CD4-positive, alpha-beta T cell treated with Interleukin-15 for 4 hours (primary cell): ENCODE measurements at regions not wholly inside any gene's neighbourhood (a gene's known extent, or its start where the extent isn't known, plus 50 kb on each side); places are given as distances from the start of the nearest gene placed in this dataset.
"Not testable (repeated sequence)": the region's sequence is repeated elsewhere in the genome, so short reads cannot be mapped to it uniquely, and the experiment has no call there.

Experiments
- DNase-seq: peaks from one replicate; pipeline ENCODE4 v3.0.0-alpha.2; 2020; ENCODE audit warnings: low spot score

DNA sequence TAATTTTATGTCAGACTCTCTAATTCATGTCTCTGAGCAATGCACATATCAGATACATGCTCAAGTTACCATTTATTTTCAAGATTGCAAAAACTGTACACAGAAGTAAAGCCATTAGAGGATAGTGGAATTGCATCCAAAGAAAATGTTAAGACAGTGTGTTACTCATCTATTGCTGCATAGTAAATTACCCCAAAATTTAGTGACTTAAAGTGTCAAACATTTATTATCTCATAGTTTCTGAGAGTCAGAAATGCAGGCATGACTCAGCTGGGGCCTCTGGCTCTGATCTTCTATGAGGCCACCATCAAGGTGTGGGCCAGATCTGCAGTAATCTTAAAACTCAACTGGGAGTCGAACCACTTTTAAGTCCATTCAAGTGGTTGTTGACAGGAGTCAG lies 275.2 kb downstream of the QDPR start:
- no peak for DNase-seq

DNA sequence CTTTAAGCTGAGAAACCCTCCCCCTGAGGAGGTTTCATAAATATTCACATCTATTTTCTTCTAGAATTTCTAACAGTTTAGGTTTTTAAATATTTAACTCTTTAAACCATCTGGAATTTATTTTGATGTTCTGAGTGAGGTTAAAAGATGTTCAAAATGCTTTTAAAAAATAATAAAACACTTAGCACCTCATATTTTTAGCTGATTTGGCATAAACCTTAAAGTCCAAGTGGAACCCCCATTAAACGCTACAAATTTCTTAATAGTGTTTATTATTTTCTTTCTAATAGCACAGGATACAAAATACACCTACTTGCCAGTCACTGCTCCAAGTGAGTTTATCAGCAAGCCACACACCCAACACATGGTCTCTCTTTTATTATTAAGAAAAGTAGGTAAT lies 277.2 kb downstream of the QDPR start:
- DNase-seq, result no peak

DNA sequence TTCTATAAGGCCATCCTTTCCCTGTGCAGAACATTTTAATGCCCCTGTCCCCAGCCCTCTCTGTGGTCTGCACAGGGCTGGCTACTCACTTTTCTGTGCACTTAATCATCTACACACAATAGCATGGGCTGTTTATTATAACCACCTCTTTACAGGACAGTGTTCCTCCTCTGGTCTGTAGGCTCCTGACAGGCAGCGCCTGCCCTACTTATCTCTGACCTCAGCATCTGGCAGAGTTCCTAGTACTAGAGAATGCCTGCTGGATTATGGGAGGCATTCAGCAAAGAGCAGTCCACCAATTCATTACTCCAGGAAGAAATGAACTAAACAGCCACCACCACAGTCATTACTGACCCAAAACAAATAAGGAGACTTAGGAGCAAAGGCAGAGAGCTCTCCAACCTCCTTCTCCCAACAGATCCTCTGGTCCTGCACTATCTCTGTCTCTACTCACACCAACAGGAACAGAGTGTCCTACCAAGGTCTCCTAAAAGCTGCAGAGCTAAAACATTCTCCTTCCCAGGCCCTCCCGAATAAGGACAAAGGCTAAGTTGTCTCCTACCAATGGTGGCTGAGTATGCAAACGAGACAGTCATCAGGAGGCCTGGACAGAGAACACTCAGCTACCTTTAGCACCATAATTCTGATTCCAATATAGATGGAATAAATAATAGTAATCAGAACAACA lies 279.2 kb downstream of the QDPR start:
- DNase-seq, result no peak

DNA sequence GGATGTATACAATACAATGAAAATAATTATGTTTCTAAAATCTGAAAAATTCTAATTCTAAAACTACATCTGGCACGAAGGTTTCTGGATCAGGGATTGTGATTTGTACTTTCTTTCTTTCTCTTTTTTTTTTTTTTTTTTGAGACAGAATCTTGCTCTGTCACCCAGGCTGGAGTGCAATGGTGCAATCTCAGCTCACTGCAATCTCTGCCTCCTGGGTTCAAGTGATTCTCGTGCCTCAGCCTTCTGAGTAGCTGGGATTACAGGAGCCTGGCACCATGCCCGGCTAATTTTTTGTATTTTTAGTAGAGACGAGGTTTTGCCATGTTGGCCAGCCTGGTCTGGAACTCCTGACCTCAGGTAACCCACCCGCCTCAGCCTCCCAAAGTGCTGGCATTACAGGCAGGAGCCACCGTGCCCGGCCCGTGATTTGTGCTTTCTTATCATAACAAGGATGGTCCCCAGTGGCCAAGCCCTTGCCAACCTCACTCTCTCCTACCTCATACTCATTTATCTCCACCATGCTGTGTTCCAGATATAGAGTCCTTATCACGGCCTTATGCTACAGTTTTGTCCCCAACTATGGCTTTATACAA lies 279.9 kb downstream of the QDPR start:
- not testable (repeated sequence) for DNase-seq

DNA sequence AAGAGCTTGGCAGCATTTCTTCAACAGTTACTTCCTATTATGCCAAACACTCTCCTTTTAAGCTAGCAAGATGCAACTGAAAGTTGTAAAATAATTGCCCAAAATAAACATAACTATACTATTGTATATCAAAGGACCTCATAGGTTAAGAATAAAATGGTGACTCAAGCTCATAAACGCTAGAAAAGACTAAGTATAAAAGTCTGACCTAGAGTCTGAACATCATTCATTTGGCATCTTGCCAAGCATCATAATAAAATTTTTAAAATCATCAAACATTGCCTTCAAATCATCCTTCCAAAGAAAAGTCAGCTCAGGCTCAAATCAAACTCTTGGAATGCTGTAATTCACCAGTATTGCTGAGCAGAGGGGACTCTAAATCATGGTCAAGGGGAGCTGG lies 281.2 kb downstream of the QDPR start:
- no peak for DNase-seq

DNA sequence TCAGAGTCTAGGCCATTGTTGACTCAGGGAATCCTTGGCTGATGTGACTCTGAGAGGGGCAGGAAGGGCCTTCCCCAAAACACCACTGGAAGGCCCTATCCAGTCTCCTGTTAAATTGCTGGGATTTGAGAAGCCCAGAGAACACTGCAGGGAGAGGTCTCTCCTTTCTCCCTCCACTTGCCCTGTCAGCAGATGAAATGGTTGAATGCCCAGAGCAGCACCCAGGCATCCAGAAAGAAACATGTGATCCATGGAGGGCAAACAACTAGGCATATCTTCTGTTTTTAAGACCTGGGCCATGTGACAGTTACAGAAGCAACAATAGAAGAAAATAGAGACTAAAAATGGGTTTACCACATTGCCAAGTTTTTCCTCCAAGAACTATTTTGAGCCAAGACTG lies 291.1 kb downstream of the QDPR start:
- no peak for DNase-seq

DNA sequence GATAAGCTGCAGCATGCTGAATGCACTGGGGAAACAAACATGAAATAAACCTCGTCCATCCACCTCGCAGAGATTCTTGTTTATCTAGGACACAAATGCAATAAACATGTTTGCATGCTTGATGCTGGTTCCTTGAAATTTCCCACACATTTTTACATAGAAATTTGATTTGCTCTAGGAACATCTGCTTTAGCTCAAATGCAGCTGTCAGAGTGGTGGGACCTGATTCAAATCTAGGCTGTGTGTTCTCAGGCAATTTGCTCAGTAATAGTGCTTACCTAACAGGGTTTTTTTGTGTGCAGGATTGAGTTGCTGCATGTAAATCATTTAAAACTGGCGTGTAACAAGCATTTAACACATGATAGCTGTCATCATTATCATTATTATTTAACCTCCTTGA lies 293.1 kb downstream of the QDPR start:
- DNase-seq, result no peak

DNA sequence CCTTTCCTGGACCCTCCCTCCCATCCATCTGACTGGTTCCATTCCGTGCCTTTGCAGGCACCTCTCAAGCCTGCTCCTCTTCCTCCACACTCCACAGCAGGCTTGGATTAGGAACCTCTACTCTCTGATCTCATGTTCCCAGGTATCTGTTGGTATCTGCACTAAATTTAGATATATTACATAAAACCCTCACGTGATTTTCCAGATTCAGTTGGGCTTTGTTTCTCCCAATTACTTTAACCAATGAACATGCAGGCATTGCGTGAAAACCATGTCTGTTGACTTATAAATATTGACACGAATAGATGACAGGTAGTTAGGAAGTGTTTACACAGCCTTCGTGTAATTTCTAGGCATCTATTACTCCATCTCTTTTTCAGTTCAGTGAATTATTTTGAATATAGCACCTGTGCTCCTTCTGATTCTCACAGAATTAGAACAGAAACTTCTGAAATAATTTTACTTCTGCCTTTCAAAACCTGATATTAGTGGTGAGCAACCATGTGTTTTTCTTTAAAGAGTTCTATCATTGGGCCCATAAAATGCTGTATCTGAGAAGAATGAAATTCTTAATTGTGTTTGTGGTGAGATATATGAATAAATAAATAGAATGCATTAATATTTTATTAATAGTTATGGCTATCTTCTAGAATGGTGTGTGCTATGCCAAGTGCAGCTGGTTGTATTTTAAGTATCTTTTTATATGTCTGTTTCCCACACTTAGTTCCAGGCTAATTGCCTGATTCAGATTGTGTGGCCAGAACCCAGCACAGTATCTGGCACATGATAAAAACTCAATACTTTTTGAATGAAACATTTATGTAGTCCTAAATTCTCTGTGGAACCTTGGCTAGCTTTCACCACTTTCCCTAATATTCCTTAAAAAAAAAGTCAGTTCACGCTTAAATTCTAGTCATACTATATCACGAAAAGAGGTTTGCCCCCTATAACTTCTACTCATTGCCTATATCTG lies 304.8 kb downstream of the QDPR start:
- no peak for DNase-seq

DNA sequence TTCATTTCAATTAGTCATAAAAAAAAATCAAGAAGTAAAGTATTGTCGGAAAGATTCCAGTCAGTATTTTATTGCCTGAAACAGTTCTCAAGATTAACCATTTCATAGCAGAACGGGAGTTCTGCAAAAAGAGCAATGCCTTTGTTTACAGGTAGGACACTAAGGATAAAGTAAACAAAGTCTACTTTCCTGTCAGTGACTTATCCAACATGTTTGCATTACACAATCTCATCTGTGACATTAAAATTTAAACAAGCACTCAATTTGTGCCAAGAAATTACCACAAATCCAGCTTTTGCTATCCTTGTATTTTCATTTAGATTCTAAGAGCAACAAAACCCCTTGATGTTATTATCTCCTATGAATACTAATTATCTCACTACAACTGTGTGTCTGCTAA lies 306.5 kb upstream of the LDB2 start:
- DNase-seq, result no peak

DNA sequence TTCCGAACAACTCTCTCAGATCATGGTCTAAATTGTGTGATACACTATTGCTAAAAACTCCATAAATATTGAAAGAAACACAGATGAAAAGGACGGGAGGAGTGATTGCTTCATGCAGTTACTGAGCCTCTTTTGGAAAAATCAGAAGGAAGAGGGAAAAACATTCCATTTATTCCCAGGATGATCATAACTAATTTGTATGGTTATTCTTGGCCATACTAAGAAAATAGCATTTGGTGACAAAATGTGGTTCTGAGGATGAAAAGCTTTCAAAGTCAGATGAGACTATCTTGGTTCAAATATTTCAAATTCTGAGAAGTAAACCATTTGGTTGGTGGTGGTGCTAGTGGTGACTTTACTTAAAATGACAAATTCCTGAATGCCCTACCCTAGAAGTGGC lies 305.4 kb upstream of the LDB2 start:
- no peak for DNase-seq

DNA sequence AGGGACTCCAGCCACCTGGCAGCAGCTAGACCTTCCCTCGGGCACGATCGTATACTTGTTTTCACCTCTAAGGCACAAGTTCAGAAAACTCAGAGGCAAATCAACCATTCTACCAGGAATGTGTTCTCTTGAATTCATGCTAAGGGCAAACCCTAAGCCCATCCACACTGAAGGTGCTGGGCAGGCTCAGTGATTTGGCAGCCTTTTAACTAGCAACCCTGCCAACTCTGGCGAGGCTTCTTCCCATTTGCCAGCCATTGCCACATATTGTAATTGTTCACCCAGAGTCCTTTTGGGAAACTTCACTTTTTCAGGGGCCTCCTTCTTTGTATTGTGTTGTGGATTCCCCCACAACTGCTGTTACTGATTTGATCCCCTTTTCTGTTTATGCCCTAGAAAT lies 298.6 kb upstream of the LDB2 start:
- no peak for DNase-seq

DNA sequence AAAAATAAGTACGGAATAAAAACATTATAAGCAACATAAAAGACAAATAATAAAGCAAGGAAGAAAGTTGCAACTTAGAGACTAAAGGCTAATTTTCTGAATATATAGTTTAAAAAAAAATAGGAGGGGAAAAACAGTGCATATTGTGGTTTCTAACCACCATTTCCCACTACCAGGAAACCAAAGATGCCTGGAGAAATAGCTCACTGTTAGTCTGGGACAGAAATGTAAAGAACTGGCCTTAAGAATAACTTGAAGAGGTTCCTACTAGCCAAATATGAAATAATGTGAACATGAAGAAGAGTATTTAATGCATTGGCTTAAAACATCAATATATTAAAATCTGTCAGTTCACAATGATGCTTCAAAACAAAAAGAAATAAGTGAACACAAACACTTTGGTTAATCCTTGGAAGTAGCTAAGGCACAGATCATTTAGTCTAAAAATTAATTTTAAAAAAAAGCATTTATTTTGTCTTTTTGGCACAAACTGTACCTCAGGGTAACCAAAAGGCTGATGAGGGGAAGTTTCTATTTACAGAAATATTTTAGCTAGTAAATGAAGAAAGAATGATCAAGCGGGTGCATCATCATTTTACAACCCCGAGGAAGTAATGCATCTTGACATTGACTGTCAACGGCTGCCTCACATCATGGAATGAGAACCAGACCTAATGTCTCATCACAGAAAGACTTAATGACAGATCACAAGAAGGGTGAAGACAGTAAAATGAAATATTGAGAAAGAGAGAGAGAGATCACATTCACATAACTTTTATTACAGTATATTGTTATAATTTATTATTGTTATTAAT lies 297.2 kb upstream of the LDB2 start:
- no peak for DNase-seq

DNA sequence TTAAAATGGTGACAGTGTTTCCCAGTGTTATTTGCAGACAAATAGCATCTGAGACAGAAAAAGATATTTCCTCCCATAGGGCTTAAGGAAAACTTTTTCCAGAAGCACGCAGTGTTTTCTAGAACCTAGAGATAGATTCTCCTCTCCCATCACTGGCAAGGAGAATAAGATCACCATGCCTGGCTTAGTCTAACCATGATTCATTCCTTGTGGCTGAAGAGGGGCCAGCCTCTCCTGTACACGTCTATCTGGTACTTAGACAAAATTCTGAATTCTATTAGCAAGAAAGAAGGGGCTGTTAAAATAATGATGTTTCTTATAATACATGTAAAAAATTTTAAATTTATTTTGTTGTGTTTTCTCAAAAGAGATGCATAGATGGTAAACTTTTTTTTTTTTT lies 296.1 kb upstream of the LDB2 start:
- no peak for DNase-seq

DNA sequence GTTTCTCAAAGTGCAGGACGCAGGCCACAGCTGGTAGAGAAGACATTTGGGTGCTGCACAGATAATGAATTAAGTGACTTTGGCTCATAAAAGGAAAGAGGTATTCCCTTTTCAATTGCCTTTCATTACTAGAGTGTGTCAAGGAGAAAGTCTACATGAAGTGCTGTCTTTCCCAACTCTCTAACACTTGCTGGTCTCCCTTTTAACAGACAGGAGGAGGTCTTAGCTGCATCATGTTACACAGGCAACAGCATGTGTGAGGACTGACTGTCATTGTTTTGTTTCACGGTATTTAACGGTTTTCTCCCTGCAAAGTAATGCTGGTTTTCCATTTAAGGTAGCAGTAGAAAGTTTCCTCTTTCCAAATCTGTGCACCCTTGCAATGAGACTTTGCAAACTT lies 291.3 kb upstream of the LDB2 start:
- DNase-seq, result no peak

DNA sequence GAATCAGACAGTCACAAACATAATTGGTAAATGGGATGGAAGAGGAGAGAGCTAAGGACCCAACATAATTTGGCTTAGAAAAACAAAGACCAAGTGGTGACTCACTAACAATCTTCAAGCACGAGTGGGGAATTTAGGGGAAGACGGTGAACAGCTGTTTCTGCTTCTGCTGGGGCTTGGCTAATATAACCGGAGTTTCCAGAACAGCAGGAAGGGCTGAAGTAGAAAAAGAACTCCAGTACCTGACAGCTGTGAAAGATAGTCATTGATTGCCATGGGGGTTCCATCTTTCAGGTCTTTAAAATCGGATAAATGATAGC lies 290.9 kb upstream of the LDB2 start:
- no peak for DNase-seq

DNA sequence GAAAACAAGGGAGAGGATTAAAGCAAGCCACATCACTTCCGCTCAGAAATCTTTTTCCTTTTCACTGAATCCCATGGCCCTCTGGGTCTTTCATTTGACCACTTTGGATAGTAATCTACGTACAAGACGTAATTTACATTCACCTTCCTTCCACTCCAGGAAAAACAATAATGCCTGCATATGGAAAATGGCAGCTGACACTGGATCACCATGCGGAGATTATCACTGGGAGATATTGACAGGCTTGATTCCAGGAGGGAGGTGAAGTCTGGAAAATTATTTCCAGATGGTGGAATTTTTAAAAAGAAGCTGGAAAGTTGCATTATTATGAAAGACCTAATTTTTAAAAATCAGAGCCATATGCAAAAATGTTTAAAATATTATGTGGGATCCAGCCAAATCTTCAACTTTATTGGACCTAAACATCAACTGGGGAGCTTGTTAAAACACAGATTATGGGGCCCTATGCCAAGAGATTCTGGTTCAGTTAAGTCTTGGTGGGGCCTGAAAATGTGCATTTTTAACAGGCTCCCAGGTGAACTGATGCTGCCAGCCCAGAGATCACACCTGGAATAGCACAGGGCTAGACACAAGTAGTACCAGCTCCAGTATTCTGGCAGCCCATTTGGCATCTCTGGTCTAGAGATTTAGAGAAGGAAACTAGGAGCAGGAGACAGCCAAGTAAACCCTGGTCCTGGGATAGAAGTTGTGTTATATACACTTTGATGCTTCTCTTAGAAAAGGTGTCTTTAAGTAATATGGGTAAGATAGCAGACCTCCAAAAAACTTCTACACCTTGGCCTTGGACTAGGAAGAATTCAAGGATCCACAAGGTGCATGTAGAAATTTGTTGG lies 290.3 kb upstream of the LDB2 start:
- no peak for DNase-seq

DNA sequence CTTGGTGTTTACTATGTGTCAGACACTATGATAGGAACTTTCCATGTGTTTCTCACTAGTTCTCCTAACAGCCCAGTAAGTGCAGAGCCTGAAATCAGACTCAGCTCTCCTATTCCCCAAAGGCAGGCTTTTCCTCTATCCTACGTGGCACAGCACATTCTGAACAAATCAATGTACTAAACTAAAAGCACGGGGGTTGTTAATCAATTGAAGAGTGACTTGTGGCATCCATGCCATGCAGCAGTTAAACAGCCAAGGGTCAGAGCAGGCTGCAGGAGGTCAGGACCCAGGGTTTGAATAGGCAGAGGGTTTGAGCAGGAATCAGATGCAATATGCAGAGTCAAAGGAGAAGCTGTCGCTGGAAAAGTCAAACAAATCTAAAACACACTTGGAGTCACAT lies 289.7 kb upstream of the LDB2 start:
- DNase-seq, result no peak

DNA sequence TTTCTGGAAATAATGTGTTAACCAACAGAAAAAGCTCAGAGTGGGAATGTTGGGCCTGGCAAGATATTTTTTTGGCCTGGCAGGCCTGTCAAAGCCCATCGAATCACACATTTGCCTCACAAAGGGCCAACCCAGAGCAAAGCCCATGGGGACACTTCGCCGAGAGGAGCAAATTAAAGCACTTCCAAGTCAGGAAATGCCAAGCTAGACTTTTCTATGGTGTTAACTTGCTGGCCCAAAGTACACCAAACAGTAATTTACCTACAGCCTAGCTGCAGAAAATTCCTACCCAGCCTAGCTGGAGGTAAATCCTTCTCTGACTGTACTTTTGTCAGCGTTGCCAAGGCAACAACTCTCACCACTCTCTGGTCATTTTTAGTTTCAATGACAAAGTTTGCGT lies 288.6 kb upstream of the LDB2 start:
- DNase-seq, result no peak

DNA sequence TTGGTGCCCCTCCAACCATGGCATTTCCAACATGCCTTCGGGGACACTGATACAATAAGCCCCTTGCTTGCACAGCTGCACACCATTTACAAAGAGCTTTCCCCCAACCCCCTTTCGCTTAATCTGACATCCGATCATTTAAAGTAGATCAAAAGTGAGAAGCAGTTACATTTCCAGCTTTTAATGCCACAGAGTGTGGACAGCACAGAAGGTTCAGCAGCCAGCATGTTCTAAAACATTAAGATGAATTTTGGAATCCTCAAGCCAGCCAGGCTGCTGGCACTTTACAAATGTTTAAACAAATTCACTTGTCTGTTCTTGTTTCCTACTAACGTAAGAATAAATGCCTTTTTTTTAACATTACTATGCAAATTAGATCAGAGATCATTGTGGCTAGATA lies 284.4 kb upstream of the LDB2 start:
- no peak for DNase-seq

DNA sequence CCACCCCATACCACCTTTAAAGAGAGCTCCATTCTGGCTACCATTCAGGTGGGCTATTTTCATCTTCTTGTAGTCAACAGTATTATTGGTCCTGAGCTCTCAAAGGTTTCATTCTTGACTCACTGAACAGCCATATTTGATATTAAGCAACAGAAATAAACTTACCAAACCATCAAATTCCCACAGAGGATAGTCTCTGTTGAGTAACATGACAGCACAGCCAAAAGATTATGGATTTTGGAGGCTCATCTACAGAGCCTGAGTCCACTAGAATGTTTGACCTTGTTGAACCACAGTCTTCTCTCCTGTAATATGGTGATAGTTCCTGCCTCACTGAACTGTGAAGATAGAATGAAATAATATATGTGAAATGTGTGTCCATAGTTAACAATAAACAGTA lies 276.3 kb upstream of the LDB2 start:
- DNase-seq, result no peak

DNA sequence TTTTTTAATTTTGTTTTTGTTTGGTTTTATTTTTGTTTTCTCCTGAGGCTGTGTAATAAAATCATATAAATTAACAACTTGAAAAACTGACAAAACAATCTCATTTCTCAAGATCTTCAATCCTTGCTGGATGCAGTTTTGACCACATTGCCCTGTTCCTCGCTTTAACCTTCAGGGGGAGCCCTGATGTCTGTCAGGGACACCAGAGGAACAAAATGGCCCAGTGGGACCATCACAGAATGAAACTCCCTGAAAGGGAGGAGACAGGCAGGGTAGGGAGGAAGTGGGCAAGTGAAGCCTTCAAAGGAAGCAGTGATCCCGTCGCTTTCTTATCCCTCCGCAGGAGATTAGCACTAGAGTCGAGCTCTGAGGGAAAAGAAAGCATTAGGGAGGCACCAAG lies 274.9 kb upstream of the LDB2 start:
- DNase-seq, result no peak

DNA sequence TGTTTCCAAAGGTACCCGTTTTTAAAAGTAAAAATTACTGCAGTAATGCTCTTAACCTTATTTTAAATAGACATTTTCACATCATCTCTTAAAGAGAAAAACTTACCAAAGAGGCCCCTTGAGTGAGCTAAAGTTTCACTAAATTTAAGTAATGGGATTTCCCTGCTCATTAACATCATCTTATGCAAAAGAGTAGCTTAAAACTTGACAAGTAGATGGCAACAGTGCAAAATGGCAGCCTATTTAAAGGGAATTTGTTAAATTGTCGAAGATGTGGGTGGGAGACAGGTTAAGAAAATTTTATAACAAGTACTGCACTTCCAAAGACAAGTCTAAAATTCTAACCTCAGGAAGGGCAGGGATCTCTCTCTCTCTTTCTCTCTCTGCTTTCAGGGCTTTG lies 271.7 kb upstream of the LDB2 start:
- no peak for DNase-seq
